ENCODE measurements at regions not wholly inside any gene's neighbourhood (a gene's known extent, or its start where the extent isn't known, plus 50 kb on each side); places are given as distances from the start of the nearest gene placed in this dataset.

DNA sequence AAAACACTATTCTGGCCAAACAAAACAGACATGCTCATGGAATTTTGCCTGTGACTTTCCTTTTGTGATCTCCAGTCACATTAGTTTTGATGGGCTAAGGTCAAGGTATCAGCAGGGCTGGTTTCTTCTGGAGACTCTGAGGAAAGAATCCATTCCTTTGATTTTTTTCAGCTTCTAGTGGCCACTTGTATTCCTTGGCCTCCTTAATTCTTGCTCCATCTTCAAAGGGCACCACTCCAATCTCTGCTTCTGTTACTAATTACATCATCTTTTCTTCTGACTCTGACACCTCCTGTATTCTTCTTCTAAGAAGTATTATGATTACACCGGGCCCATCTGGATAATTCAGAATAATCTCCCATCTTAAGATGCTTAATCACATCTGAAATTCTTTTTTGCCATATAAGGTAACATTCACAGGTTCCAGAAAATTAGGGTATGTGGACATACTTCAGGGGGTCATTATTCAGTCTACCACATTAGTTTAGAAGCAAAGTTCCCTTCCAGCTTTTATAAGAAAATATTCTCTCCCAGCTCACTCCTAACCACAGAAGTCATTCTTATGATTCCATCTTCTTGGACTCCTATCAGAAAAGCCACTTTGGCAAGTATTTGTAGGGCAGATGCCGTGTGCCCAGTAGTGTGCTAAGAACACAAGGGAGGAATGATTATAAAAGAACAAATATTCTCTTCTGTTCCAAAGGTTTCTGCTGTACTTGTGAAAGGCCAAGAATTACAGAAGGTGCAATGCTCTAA lies 56.4 kb upstream of the FSHB start:
- no peak for TF ChIP-seq EP300 (IDR thresholded peaks at IDR 0.05)
- TF ChIP-seq POLR2AphosphoS5 (IDR thresholded peaks at IDR 0.05) = no peak
- no peak for TF ChIP-seq POLR2A (IDR thresholded peaks at IDR 0.05)

Data from upper lobe of left lung (tissue), 4 donors.